ENCODE measurements at regions not wholly inside any gene's neighbourhood (a gene's known extent, or its start where the extent isn't known, plus 50 kb on each side); places are given as distances from the start of the nearest gene placed in this dataset.
"Not testable (repeated sequence)": the region's sequence is repeated elsewhere in the genome, so short reads cannot be mapped to it uniquely, and the experiment has no call there.

- DNase-seq = no peak
Observed at GRCh38 chr6:99219788-99220187, 129.7 kb downstream of the FAXC start.

GRCh38 chr6:99216959-99217358 lies 132.5 kb downstream of the FAXC start:
- no peak for DNase-seq

DNA sequence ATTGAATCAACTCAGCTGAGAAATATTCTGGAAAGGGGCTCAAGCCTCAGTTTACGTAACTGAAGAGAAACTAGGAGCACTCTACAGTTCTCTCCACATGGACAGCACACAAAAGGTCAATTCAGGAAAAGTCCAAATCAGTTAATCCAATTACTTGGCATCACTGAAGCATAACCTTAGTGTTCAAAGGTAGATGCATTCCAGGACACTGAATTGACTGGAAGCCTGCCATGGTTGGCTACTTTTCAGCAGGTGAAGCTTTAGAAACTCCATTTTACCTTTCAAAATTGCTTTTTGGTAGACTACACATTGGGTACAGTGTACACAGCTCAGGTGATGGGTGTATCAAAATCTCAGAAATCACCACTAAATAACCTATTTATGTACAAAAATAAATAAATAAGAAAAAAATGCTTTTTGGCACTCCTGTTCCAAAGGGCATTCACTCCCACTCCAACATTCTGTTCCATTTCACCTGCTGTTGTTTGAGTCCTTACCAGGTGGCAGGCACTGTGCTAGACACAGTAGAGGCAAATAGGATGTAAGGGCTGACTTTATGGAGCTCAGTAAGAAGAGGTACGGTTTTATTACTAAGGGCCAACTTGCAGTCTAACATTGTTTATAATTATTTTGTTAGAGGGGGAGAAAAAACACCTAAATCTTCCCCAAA lies 153.4 kb downstream of the FAXC start:
- DNase-seq = no peak

GRCh38 chr6:99192561-99192960 lies 156.9 kb downstream of the FAXC start:
- no peak for DNase-seq

DNA sequence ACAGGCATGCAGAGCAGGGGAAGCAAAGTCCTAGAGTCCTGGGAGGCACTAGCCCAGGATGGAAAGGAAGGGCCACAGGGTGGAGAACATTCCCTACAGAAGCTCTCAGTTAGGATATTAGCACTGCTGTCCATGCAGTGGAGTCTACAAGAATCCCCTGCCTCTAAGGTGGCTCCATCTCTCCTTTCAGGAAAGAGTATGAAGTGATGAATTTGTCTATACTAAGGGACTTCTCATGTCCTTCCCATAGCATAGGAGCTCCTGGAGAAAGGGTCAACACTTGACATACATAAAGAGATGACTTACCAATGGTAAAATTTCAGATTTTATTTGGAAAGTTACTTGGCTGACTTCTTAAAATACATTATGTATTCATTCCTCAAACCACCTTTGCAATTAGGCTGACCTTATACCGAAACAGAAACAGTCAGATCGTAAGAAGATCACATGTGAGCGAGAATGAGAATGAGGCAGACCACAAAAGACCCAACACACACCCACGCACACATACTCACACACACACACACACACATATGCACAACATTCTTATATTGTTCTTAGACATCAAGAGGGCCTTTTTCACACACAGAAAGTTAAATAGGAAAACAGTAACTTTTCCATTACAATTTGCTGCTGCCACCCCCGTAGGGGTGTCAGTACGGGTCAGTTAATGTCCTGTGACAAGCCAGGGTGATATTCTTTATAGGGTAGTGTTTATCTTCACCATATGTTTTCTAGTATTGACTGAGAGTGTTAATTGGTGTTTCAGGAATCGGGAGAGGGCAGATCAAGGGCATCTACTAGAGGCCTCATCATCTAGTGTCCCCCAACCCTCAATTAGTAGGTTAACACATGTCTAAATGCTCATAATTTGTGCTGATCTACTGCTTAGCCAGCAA lies 159.4 kb downstream of the FAXC start:
- no peak for DNase-seq

DNA sequence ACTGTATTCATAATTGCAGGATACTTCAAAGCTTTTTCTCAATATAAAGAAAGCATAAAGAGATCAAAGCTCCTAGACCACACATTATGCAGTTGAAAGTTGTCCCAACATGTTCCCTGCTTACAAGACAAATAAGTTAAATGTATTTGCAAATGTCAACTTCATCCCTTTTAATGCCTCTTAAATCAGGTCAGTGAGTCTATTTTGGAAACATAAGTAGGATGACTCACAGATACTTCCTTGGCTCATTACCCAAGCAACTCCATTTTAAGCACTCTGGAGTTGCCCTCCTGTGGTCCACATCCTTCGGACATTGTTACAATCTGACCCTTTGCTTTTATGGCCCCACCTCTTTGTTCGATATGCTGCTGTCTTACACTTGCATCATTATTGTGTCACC lies 162.0 kb downstream of the FAXC start:
- no peak for DNase-seq

DNA sequence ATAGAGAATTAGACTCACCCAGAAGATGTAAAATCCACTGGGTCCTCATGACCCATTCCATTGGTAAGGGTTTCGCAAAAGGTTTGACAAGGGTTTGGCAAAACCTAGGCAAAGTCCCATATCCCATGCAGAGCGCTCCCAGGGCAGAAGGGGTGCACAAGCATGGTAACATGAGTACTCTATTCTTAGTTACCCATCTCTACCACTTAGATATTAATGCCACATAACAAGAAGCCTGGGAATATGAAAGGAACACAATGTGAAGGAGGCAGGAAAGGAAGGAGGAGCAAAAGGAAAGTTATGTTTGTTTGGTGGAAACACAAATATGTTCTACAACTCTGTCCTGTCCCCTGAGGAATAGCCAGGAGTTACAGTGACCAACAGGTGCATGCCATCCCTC lies 163.1 kb downstream of the FAXC start:
- DNase-seq = no peak

- DNase-seq = no peak
Observed at GRCh38 chr6:99185525-99185924, 163.9 kb downstream of the FAXC start.

DNA sequence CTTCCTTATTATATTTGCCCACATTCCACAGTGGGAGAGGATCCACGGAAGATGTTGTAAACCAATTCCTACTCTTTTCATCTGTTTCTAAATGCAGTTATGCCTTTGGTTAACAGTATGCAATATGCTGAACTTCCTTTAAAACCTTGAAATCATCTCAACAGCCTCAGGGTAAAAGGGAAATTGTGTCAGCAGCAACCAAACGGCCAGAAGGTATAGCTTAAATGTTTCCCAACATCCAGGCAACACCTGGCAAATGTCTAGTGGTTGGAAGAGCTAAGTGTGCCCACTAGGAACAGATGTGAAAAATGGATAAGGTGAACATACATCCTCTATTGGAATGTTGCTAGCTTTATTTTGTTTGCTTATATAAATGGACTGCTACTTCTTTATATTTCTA lies 164.8 kb downstream of the FAXC start:
- DNase-seq = no peak

- DNase-seq = no peak
Observed at GRCh38 chr6:99183066-99183465, 166.4 kb downstream of the FAXC start.

DNA sequence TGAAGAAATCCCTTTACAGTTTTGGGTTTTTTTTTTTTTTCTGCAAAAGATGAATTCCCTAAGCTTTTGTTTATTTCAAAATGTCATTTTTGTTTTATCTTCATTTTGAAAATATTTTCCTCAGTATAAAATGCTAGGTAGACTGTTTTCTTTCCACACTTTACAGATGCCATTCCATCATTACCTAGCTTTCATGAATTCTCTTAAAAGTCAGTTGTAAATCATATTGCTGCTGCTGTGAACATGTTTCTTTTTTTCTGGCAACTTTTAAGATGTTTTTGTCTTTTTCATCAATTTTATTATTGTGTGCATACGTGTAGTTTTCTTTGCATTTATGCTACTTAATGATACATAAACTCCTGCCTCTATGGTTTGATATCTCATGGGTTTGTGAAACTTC lies 168.3 kb downstream of the FAXC start:
- DNase-seq = no peak

DNA sequence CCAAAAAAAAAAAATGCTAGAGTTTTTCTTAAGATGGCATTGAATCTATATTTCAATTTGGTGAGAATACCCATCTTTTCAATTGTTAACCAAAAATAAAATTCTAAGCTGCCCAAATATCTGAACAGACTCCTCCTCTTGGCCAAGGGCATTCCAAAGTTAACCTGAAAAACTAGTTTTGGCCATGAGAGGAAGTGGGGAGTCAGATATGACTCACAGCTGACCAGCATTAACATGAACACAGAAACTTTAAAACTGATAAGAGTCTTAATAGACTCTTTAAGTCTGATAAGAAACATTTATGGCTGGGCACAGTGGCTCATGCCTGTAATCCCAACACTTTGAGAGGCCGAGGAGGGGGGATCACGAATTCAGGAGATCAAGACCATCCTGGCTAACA lies 171.3 kb downstream of the FAXC start:
- DNase-seq = no peak

DNA sequence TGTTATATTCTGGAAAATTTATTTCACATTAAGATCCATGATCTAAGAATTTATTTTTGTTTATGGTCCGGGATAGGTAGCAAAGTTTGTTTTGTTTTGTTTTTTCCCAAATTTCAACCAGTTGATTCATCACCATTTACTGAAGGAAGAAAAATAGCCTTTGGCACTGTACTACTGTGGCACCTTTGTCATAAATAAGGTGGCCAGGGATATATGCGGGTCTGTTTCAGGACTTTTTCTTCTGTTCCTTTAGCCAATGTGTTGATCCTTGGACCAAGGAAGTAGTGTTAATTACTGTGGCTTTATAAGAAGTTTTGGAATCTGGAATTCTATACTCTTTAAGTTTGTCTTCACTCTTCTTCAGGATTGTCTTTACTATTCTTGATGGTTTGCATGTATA lies 171.7 kb downstream of the FAXC start:
- no peak for DNase-seq

DNA sequence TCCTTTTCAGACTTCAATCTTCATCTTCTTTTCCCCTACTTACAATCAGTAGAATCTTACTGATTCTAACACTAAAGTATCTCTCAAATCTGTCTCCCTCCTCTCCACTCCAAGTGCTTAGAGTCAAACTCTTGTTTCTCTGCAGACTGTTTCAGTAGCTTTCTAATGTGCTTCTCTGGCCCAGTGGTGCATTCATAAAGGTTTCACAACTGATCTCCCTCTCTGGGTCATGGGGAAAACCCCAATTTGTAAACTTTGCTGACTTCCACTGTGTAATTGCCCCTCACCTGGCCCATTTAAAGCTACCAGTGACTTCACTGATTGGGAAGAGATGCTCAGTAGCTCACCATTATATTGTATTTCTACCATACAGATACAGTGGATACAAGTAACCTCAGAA lies 183.6 kb downstream of the FAXC start:
- DNase-seq = no peak

DNA sequence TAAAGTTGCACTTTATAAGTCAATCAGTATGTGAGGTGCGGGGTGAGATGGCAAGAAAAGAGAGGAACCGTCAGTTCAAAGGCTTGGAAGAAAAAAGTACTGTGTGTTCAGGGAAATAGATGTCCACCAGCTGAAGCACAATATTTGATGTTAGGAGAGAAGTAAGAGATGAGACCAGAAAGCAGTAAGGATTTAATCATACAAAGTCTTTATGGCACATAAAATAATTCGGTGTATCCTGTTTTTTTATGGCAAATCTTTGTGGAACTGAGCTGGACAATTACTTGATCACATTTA lies 197.2 kb downstream of the FAXC start:
- DNase-seq = no peak

DNA sequence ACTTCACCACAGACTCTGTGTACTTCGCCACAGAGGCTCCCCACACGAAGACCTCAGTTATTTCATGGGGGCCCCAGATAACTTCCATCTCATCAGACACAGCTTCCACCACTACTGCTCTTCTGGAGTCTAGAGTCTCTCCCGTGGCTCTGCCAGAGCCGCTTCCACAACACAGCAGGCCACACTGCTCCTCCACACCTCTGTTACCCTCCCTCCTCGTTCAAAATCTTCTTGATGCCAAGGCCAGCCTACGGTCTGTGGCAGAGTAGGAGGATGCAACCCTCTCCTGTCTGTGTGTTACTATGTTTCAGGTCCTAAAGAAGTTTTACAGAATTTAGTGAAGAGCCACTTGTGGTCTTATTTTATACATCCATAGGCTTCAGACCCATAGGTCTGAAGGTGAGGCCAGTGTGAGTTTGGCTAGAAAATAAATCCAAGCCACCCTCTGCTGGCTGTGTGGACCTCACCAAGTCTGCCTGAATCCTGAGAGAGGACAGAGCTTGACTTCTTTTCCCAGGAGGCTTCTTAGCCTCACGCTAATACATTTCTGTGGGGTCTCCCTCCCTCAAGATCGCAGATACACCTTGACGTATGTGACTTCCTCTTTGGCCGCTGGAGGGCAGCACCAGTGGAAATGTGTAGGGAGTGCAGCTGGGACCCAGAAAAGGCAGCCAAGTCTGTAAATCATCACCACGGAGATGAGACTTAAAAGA lies 197.7 kb downstream of the FAXC start:
- peak; percentile 47 for DNase-seq

GRCh38 chr6:99148761-99149160 lies 200.7 kb downstream of the FAXC start:
- DNase-seq = no peak

- DNase-seq = no peak
Observed at GRCh38 chr6:99148111-99148510, 200.4 kb upstream of the FBXL4 start.

GRCh38 chr6:99147206-99147605 lies 199.5 kb upstream of the FBXL4 start:
- no peak for DNase-seq

DNA sequence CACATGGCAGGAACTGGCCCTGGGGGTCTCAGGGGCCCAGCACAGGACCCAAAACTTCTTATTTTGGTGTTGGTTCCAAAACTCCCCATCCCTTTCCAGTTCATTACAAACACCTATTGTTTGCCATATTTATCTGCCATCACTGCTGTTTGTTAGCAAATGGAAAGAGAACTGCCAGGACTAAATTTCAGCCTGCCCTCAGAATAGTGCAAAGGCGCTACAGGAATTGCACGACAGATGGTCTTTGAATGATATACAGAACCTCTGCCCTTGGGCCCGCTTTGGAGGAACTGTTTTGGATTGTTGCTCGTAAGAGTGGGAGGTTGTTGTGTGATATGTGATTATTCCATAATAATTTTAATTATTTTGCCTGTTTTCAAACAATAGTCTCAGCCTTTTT lies 199.0 kb upstream of the FBXL4 start:
- no peak for DNase-seq

GRCh38 chr6:99145738-99146137 lies 198.0 kb upstream of the FBXL4 start:
- DNase-seq = no peak

- DNase-seq = no peak
Observed at GRCh38 chr6:99143108-99143861, 195.5 kb upstream of the FBXL4 start.

DNA sequence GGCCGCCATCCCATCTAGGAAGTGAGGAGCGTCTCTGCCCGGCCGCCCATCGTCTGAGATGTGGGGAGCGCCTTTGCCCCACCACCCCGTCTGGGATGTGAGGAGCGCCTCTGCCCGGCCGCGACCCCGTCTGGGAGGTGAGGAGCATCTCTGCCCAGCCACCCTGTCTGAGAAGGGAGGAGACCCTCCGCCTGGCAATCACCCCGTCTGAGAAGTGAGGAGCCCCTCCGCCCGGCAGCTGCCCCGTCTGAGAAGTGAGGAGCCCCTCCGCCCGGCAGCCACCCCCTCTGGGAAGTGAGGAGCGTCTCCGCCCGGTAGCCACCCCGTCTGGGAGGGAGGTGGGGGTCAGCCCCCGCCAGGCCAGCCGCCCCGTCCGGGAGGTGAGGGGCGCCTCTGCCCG lies 194.2 kb upstream of the FBXL4 start:
- not testable (repeated sequence) for DNase-seq
